NCI-H1930 (cell line): ENCODE measurements at regions not wholly inside any gene's neighbourhood (a gene's known extent, or its start where the extent isn't known, plus 50 kb on each side); places are given as distances from the start of the nearest gene placed in this dataset.
"Not testable (repeated sequence)": the region's sequence is repeated elsewhere in the genome, so short reads cannot be mapped to it uniquely, and the experiment has no call there.

Experiments used
- DNase-seq, 2 experiments: peaks; one replicate each; lab custom pipeline; 2025; lab: John Stamatoyannopoulos, UW

GRCh38 chr22:27593378-27593777 is 208.2 kb downstream of the MN1 start:
- DNase-seq = no peak

GRCh38 chr22:27594020-27594419 is 207.5 kb downstream of the MN1 start:
- DNase-seq = no peak

GRCh38 chr22:27594474-27595134 is 207.0 kb downstream of the MN1 start:
- DNase-seq = no peak

GRCh38 chr22:27596133-27596870 is 205.3 kb downstream of the MN1 start:
- DNase-seq = no peak

GRCh38 chr22:27597703-27598444 is 203.7 kb downstream of the MN1 start:
- no peak for DNase-seq

- DNase-seq = no peak
These were observed 202.8 kb downstream of the MN1 start for GRCh38 chr22:27598792-27599191.

GRCh38 chr22:27601195-27601594 is 200.4 kb downstream of the MN1 start:
- no peak for DNase-seq

GRCh38 chr22:27602390-27602789 is 199.2 kb downstream of the MN1 start:
- no peak for DNase-seq

GRCh38 chr22:27603111-27603799 is 198.3 kb downstream of the MN1 start:
- DNase-seq = no peak

- DNase-seq = no peak
These were observed 197.8 kb downstream of the MN1 start for GRCh38 chr22:27603800-27604144.

GRCh38 chr22:27605390-27605789 is 196.2 kb downstream of the MN1 start:
- no peak for DNase-seq

- DNase-seq = not testable (repeated sequence)
These were observed 193.8 kb downstream of the MN1 start for GRCh38 chr22:27607750-27608149.

GRCh38 chr22:27609451-27609888 is 192.1 kb downstream of the MN1 start:
- DNase-seq = no peak

- not testable (repeated sequence) for DNase-seq
These were observed 191.4 kb downstream of the MN1 start for GRCh38 chr22:27610164-27610563.

GRCh38 chr22:27610863-27611786 is 190.4 kb downstream of the MN1 start:
- no peak for DNase-seq

- no peak for DNase-seq
These were observed 189.4 kb downstream of the MN1 start for GRCh38 chr22:27612115-27612514.

- no peak for DNase-seq
These were observed 188.2 kb downstream of the MN1 start for GRCh38 chr22:27613099-27614005.

GRCh38 chr22:27614006-27614649 is 187.4 kb downstream of the MN1 start:
- DNase-seq = no peak

GRCh38 chr22:27614650-27615007 is 186.9 kb downstream of the MN1 start:
- DNase-seq = no peak

- DNase-seq = no peak
These were observed 186.1 kb downstream of the MN1 start for GRCh38 chr22:27615408-27615807.
